ENCODE measurements at regions not wholly inside any gene's neighbourhood (a gene's known extent, or its start where the extent isn't known, plus 50 kb on each side); places are given as distances from the start of the nearest gene placed in this dataset.

- DNase-seq (ENCODE audit: low read depth in 4 of 4, low spot score in 3 of 4): no peak
Observed at GRCh38 chr5:77846422-77847128, 70.4 kb upstream of the TBCA start.

- no peak for DNase-seq (ENCODE audit: low read depth in 4 of 4, low spot score in 3 of 4)
Observed at GRCh38 chr5:77845324-77845646, 69.1 kb upstream of the TBCA start.

GRCh38 chr5:77844623-77845323 lies 68.6 kb upstream of the TBCA start:
- DNase-seq (ENCODE audit: low read depth in 4 of 4, low spot score in 3 of 4): no peak

- no peak for DNase-seq (ENCODE audit: low read depth in 4 of 4, low spot score in 3 of 4)
Observed at GRCh38 chr5:77844373-77844622, 68.2 kb upstream of the TBCA start.

GRCh38 chr5:77843570-77844372 lies 67.6 kb upstream of the TBCA start:
- DNase-seq (ENCODE audit: low read depth in 4 of 4, low spot score in 3 of 4): no peak

- no peak for DNase-seq (ENCODE audit: low read depth in 4 of 4, low spot score in 3 of 4)
Observed at GRCh38 chr5:77842243-77842642, 66.1 kb upstream of the TBCA start.

- no peak for DNase-seq (ENCODE audit: low read depth in 4 of 4, low spot score in 3 of 4)
Observed at GRCh38 chr5:77841616-77842015, 65.5 kb upstream of the TBCA start.

- no peak for DNase-seq (ENCODE audit: low read depth in 4 of 4, low spot score in 3 of 4)
Observed at GRCh38 chr5:77840930-77841329, 64.8 kb upstream of the TBCA start.

GRCh38 chr5:77839691-77840090 lies 63.6 kb upstream of the TBCA start:
- no peak for DNase-seq (ENCODE audit: low read depth in 4 of 4, low spot score in 3 of 4)

- DNase-seq (ENCODE audit: low read depth in 4 of 4, low spot score in 3 of 4): no peak
Observed at GRCh38 chr5:77832938-77833337, 56.8 kb upstream of the TBCA start.

- DNase-seq (ENCODE audit: low read depth in 4 of 4, low spot score in 3 of 4): no peak
Observed at GRCh38 chr5:77832166-77832770, 56.1 kb upstream of the TBCA start.

- DNase-seq (ENCODE audit: low read depth in 4 of 4, low spot score in 3 of 4): no peak
Observed at GRCh38 chr5:77828445-77828844, 52.3 kb upstream of the TBCA start.
